Mucosa of descending colon (tissue), 3 donors: ENCODE measurements at regions not wholly inside any gene's neighbourhood (a gene's known extent, or its start where the extent isn't known, plus 50 kb on each side); places are given as distances from the start of the nearest gene placed in this dataset.

Experiments used
- ATAC-seq: fragments of 200-7000 bp; cut with Tn5 transposase; one replicate; pipeline ENCODE4 v1.9.1; 2020; ENCODE audit warnings: mild to moderate bottlenecking, moderate library complexity
- DNase-seq, 3 donors: peaks; one replicate each; pipeline ENCODE4 v3.0.0-alpha.2; 2020
- H3K36me3 ChIP-seq: fragments of 200-600 bp; one replicate; pipeline ENCODE4 v1.8.0; 2021; ENCODE audit warnings: low read depth, mild to moderate bottlenecking
- H3K4me1 ChIP-seq: fragments of 200-600 bp; one replicate; pipeline ENCODE4 v1.8.0; 2021; ENCODE audit warnings: low read depth, mild to moderate bottlenecking
- H3K4me3 ChIP-seq: fragments of 200-600 bp; one replicate; pipeline ENCODE4 v1.8.0; 2021; ENCODE audit warnings: mild to moderate bottlenecking
- H3K9me3 ChIP-seq: fragments of 200-600 bp; one replicate; pipeline ENCODE4 v1.8.0; 2021; ENCODE audit warnings: mild to moderate bottlenecking
- CTCF ChIP-seq: fragments of 200-600 bp; IDR thresholded peaks from one replicate; pipeline ENCODE4 v1.8.0; 2022; ENCODE audit warnings: antibody characterized with exemption, mild to moderate bottlenecking
- intact Hi-C, 2 donors: fragments of 100-400 bp; cut with DNase I in 1 of 2; cut with micrococcal nuclease in 1 of 2; formaldehyde crosslinking; loops; one replicate each; pipeline versions ENCODE4 v1.11.0 to v1.11.1; 2022; cut with DNase I, micrococcal nuclease
- donor health status: DM: no; HTN: no; CAD: no; lungs with moderate emphysema.
- donor health status: DM: no; HTN: no; CAD: no.
- donor health status: DM: no; HTN: yes; CAD: no.

GRCh38 chr5:31137676-31138075 lies 55.8 kb upstream of the CDH6 start:
- H3K4me1 ChIP-seq, result no peaks in the 10 kb centered on the region
- TF ChIP-seq CTCF, result no peak
- ATAC-seq (no peak), DNase-seq (no peak)
- no peaks in the 10 kb centered on the region for H3K36me3 ChIP-seq
- H3K9me3 ChIP-seq, result no peaks in the 10 kb centered on the region
- no peak overlapping the region for H3K4me3 ChIP-seq
- intact Hi-C loops, result no loop called here

DNA sequence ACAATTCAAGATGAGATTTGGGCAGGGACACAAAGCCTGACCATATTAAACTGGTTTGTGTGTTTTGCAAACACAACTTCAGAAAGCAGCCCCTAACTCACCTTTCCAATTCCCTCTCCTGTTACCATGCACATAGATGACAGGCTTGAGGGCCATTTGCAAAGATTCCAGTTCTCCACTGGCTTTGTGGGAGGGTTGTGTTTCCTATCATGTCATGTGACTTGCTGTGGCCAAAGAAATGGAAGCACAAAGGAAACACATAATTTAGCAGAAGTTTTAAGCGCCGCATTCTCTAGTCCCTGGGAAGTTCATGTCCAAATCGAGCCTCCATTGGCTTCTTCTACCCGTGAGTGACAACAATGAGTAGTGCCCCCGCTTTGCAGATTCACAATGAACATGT lies 57.9 kb upstream of the CDH6 start:
- intact Hi-C loops, result no loop called here
- no peaks in the 10 kb centered on the region for H3K9me3 ChIP-seq
- no peaks in the 10 kb centered on the region for H3K4me1 ChIP-seq
- no peak overlapping the region for H3K4me3 ChIP-seq
- ATAC-seq, result no peak
- no peak for DNase-seq
- no peaks in the 10 kb centered on the region for H3K36me3 ChIP-seq
- no peak for TF ChIP-seq CTCF

DNA sequence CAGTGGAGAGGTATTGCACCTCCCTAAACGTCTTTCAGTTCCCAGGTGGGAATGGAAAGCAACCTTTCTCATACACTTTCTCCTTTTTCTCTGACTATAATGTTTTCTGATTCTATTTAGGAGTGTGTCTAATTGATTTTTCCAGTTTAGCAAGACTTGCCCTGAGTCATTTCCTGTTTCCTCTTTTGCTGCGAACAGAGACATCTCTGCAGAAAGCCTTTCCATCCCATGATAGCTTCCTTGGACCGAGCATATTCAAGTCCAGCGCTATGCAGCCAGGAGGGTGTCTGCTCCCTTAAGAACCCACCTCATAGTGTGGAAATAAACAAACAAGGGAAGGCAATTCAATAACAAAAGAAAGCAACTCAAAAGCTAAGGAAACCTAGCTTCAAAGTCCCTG lies 60.0 kb upstream of the CDH6 start:
- no peak overlapping the region for H3K4me3 ChIP-seq
- intact Hi-C loops, result no loop called here

DNA sequence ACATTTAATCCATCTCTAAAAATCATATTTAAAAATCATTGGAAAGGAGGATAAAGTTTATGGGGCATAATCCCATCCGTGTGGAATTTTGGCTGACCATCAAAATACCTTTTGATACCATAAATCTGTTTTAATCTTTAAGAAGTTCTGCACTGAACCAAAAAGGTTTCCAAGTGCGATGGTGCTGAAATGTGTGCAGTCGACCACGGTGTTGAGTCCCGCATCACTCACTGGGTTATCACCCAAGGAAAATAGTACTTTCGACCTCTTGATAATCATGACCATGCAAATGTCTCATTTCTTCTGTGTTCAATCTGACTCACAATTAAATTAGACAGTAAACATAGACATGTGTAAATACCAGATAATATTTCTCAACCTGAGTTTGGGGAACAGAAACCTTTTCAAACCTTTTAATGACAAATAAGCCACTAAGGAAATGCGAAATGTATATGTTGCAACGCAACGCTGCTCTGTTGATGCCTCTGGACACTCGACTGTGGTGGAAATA lies 62.0 kb upstream of the CDH6 start:
- intact Hi-C loops, result no loop called here
- Histone ChIP-seq H3K4me3 (no peak overlapping the region), H3K9me3 (no peaks in the 10 kb centered on the region), H3K36me3 (no peaks in the 10 kb centered on the region), H3K4me1 (no peaks in the 10 kb centered on the region)
- ATAC-seq (no peak), DNase-seq (no peak)
- no peak for TF ChIP-seq CTCF

More for the DNA sequence above, 60.0 kb upstream of the CDH6 start:
- H3K4me1 ChIP-seq, result no peaks in the 10 kb centered on the region
- H3K9me3 ChIP-seq, result no peaks in the 10 kb centered on the region
- no peak for DNase-seq
- ATAC-seq, result no peak
- H3K36me3 ChIP-seq, result no peaks in the 10 kb centered on the region
- TF ChIP-seq CTCF, result no peak

- no peak for DNase-seq
- no peak for TF ChIP-seq CTCF
- H3K9me3 ChIP-seq, result no peaks in the 10 kb centered on the region
- no peaks in the 10 kb centered on the region for H3K36me3 ChIP-seq
- intact Hi-C loops, result no loop called here
- ATAC-seq, result no peak
- H3K4me1 ChIP-seq, result no peaks in the 10 kb centered on the region
- no peak overlapping the region for H3K4me3 ChIP-seq
These were observed 62.8 kb upstream of the CDH6 start for GRCh38 chr5:31130676-31131075.

GRCh38 chr5:31124651-31125305 lies 68.7 kb upstream of the CDH6 start:
- TF ChIP-seq CTCF, result no peak
- no peaks in the 10 kb centered on the region for H3K36me3 ChIP-seq
- DNase-seq (no peak), ATAC-seq (no peak)
- H3K9me3 ChIP-seq, result no peaks in the 10 kb centered on the region
- intact Hi-C loops, result no loop called here
- H3K4me3 ChIP-seq, result no peak overlapping the region
- H3K4me1 ChIP-seq, result no peaks in the 10 kb centered on the region
